ENCODE measurements at regions not wholly inside any gene's neighbourhood (a gene's known extent, or its start where the extent isn't known, plus 50 kb on each side); places are given as distances from the start of the nearest gene placed in this dataset.

DNA sequence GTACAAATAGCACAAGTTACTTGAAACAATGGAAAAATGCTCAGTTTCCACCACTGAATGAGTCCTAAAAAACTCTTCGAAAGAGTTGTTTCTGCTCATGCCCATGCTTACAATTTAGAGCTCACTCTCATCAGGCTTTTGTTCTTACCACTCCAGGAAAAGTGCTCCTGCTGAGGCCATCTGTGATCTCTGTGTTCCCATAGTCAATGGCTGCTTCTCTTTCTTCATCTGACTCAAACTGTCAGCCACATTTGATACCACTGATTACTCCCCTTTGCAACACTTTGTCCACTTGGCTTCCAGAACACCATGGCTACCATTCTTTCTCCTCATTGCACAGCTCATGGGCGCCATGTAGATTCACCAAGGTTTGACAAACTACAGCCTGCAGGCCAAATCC, 80.0 kb upstream of the SLC34A2 start:
- Histone ChIP-seq H3K27me3 (ENCODE audit: control insufficient read depth in 1 of 2, insufficient read depth in 2 of 2, low read length in 2 of 2) (no peaks in the 10 kb centered on the region), H3K4me3 (ENCODE audit: low read length in 2 of 2) (no peak overlapping the region), H3K36me3 (ENCODE audit: control insufficient read depth in 2 of 2, insufficient read depth in 2 of 2, low read length in 2 of 2) (no peaks in the 10 kb centered on the region), H3K27ac (ENCODE audit: low read length) (no peak overlapping the region), H3K9ac (ENCODE audit: low read length in 2 of 2) (no peak overlapping the region), H3K4me1 (ENCODE audit: control insufficient read depth, insufficient read depth, low read length) (no peaks in the 10 kb centered on the region), H3K9me3 (ENCODE audit: control insufficient read depth in 2 of 2, low read length in 2 of 2) (no peaks in the 10 kb centered on the region)

- Histone ChIP-seq H3K9ac (ENCODE audit: low read length in 2 of 2) (no peak overlapping the region), H3K36me3 (ENCODE audit: control insufficient read depth in 2 of 2, insufficient read depth in 2 of 2, low read length in 2 of 2) (no peaks in the 10 kb centered on the region), H3K9me3 (ENCODE audit: control insufficient read depth in 2 of 2, low read length in 2 of 2) (no peaks in the 10 kb centered on the region), H3K27me3 (ENCODE audit: control insufficient read depth in 1 of 2, insufficient read depth in 2 of 2, low read length in 2 of 2) (no peaks in the 10 kb centered on the region), H3K27ac (ENCODE audit: low read length) (no peak overlapping the region), H3K4me1 (ENCODE audit: control insufficient read depth, insufficient read depth, low read length) (no peaks in the 10 kb centered on the region), H3K4me3 (ENCODE audit: low read length in 2 of 2) (no peak overlapping the region)
Observed at GRCh38 chr4:25578432-25578831, 77.2 kb upstream of the SLC34A2 start.

DNA sequence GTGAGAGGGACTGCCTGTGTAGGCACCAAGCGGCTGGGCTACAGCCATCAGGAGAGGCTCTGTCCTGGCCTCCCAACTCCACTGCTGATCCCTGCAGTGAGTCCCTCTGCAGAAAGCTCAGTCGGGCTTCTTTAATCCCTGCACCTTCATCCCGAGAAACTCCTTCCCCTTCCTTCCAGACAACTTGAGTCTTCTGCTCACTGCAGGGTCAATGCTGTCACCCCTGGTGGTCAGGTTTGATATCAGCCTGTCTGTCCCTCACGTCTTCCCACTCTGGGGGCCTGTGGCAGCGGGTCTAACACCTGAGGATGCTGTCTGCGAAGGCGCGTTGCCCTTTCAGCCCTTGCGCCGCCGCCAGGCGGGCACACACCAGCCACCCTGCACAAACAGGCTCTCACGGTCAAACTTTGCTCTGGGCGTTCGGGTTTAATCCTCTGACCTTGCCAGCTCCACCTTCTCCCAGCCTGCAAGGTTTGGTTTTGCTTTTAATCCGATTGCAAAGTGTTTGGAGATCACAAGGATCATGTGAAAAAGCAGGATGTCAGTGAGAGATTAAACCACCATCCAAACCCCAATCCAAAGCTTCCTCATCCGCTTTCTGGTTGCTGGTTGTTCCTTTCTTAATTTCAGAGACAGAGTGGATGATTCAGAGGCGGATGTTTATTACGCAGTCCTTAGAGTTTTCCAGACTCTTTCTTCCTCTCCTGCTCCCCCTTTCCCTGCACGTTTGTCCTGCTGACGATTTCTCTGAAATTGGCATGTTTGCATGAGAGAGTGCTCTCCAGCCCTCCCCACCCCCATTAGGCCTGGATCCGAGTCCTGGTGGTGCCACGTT, 74.8 kb upstream of the SLC34A2 start:
- H3K36me3 ChIP-seq (ENCODE audit: control insufficient read depth in 2 of 2, insufficient read depth in 2 of 2, low read length in 2 of 2) = no peaks in the 10 kb centered on the region
- H3K4me3 ChIP-seq (ENCODE audit: low read length in 2 of 2) = no peak overlapping the region
- H3K4me1 ChIP-seq (ENCODE audit: control insufficient read depth, insufficient read depth, low read length) = no peaks in the 10 kb centered on the region
- no peaks in the 10 kb centered on the region for H3K27me3 ChIP-seq (ENCODE audit: control insufficient read depth in 1 of 2, insufficient read depth in 2 of 2, low read length in 2 of 2)
- H3K9me3 ChIP-seq (ENCODE audit: control insufficient read depth in 2 of 2, low read length in 2 of 2) = no peaks in the 10 kb centered on the region
- H3K27ac ChIP-seq (ENCODE audit: low read length) = no peak overlapping the region
- H3K9ac ChIP-seq (ENCODE audit: low read length in 2 of 2) = no peak overlapping the region

- no peaks in the 10 kb centered on the region for H3K36me3 ChIP-seq (ENCODE audit: control insufficient read depth in 2 of 2, insufficient read depth in 2 of 2, low read length in 2 of 2)
- no peak overlapping the region for H3K4me3 ChIP-seq (ENCODE audit: low read length in 2 of 2)
- no peak overlapping the region for H3K27ac ChIP-seq (ENCODE audit: low read length)
Observed at GRCh38 chr4:25585901-25586523, 69.6 kb upstream of the SLC34A2 start.

DNA sequence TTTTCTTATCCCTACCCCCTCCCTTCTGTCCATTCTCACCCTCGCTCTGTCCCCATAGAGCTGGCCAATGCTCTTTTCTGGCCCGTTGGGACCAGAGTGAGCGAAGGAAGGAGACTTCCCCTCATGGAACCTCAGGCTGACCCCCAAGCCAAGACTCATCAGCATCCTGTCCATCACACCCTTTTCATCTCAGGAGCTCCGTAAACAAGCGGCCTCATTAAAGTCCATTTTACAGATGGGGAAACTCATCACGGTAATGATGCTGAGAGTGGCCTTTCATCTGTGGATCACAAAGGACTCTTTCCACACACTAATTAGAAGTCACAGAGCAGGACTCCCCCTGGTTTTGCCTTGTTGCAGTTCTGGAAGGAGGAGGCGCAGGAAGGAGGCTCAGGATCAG, 67.4 kb upstream of the SLC34A2 start:
- H3K4me3 ChIP-seq (ENCODE audit: low read length in 2 of 2) = no peak overlapping the region
- no peaks in the 10 kb centered on the region for H3K9me3 ChIP-seq (ENCODE audit: control insufficient read depth in 2 of 2, low read length in 2 of 2)
- no peak overlapping the region for H3K27ac ChIP-seq (ENCODE audit: low read length)
- no peak overlapping the region for H3K9ac ChIP-seq (ENCODE audit: low read length in 2 of 2)
- H3K36me3 ChIP-seq (ENCODE audit: control insufficient read depth in 2 of 2, insufficient read depth in 2 of 2, low read length in 2 of 2) = no peaks in the 10 kb centered on the region
- no peaks in the 10 kb centered on the region for H3K4me1 ChIP-seq (ENCODE audit: control insufficient read depth, insufficient read depth, low read length)
- peaks cover 0 to 3% of the 10 kb centered on the region in 2 donors for H3K27me3 ChIP-seq (ENCODE audit: control insufficient read depth in 1 of 2, insufficient read depth in 2 of 2, low read length in 2 of 2)

More at GRCh38 chr4:25585901-25586523, 69.6 kb upstream of the SLC34A2 start:
- no peaks in the 10 kb centered on the region for H3K9me3 ChIP-seq (ENCODE audit: control insufficient read depth in 2 of 2, low read length in 2 of 2)
- no peak overlapping the region for H3K9ac ChIP-seq (ENCODE audit: low read length in 2 of 2)
- peaks cover 0 to 3% of the 10 kb centered on the region in 2 donors for H3K27me3 ChIP-seq (ENCODE audit: control insufficient read depth in 1 of 2, insufficient read depth in 2 of 2, low read length in 2 of 2)
- no peaks in the 10 kb centered on the region for H3K4me1 ChIP-seq (ENCODE audit: control insufficient read depth, insufficient read depth, low read length)

GRCh38 chr4:25590171-25590570, 65.5 kb upstream of the SLC34A2 start:
- Histone ChIP-seq H3K27me3 (ENCODE audit: control insufficient read depth in 1 of 2, insufficient read depth in 2 of 2, low read length in 2 of 2) (peaks cover 0 to 3% of the 10 kb centered on the region in 2 donors), H3K27ac (ENCODE audit: low read length) (no peak overlapping the region), H3K9me3 (ENCODE audit: control insufficient read depth in 2 of 2, low read length in 2 of 2) (no peaks in the 10 kb centered on the region), H3K4me3 (ENCODE audit: low read length in 2 of 2) (no peak overlapping the region), H3K9ac (ENCODE audit: low read length in 2 of 2) (no peak overlapping the region), H3K4me1 (ENCODE audit: control insufficient read depth, insufficient read depth, low read length) (no peaks in the 10 kb centered on the region), H3K36me3 (ENCODE audit: control insufficient read depth in 2 of 2, insufficient read depth in 2 of 2, low read length in 2 of 2) (no peaks in the 10 kb centered on the region)

DNA sequence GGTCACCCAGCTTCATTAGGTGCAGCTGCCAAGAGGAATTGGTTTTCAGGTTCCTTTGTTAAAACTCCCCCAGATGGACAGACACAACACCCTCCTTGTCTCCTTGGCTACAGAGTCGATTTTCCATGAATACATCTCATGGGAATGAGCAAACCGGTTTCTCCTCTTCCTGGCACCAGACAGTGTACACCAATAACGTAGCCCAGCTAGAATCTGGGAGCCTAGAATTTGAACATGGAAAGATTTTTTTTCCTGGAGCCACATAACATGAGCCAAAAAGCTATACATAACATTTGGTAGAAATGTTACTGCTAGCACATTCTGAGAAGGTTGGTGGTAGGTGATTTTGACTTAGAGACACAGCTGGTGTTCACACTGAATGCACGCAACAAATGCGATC, 62.9 kb upstream of the SLC34A2 start:
- H3K36me3 ChIP-seq (ENCODE audit: control insufficient read depth in 2 of 2, insufficient read depth in 2 of 2, low read length in 2 of 2) = no peaks in the 10 kb centered on the region
- H3K9ac ChIP-seq (ENCODE audit: low read length in 2 of 2) = no peak overlapping the region
- H3K9me3 ChIP-seq (ENCODE audit: control insufficient read depth in 2 of 2, low read length in 2 of 2) = peaks cover 0 to 7% of the 10 kb centered on the region in 2 donors
- peaks cover 0 to 3% of the 10 kb centered on the region in 2 donors for H3K27me3 ChIP-seq (ENCODE audit: control insufficient read depth in 1 of 2, insufficient read depth in 2 of 2, low read length in 2 of 2)
- H3K27ac ChIP-seq (ENCODE audit: low read length) = no peak overlapping the region
- H3K4me1 ChIP-seq (ENCODE audit: control insufficient read depth, insufficient read depth, low read length) = no peaks in the 10 kb centered on the region
- no peak overlapping the region for H3K4me3 ChIP-seq (ENCODE audit: low read length in 2 of 2)
